Endothelial cell of umbilical vein (primary cell): ENCODE measurements at regions not wholly inside any gene's neighbourhood (a gene's known extent, or its start where the extent isn't known, plus 50 kb on each side); places are given as distances from the start of the nearest gene placed in this dataset.

Experiments
- BruUV-seq: library from RNA; stranded (reverse); fragments of 400-500 nt; replicated peaks from 2 replicates; lab custom pipeline; 2021; lab: Mats Ljungman, UMichigan
- CTCF ChIA-PET: fragments of 300-600, 350-600 bp; sonication (Branson Sonifier 250); formaldehyde crosslinking; loops from one replicate; lab custom pipeline; 2021; ENCODE audit warnings: antibody characterized with exemption, inconsistent platforms; lab: Charles Lee
- POLR2A ChIA-PET: fragments of 300-600, 350-600 bp; sonication (Branson Sonifier 250); formaldehyde crosslinking; loops from one replicate; lab custom pipeline; 2021; ENCODE audit warnings: antibody characterized with exemption, inconsistent platforms; lab: Charles Lee
- DNase-seq: peaks from one replicate; pipeline ENCODE4 v3.0.0-alpha.2; 2011; ENCODE audit warnings: low read depth, low spot score
- FAIRE-seq: peaks from 2 replicates; lab custom pipeline; 2011; peaks lifted over from hg19 to GRCh38; lab: Jason Lieb, UNC
- H2AFZ ChIP-seq: 2 replicates; pipeline ENCODE4 v1.6.0; 2012; ENCODE audit warnings: low read depth, low read length, control low read depth, inconsistent platforms
- H3K27ac ChIP-seq: 2 replicates; pipeline ENCODE4 v1.5.1; 2011; ENCODE audit warnings: low read depth, mild to moderate bottlenecking, control low read depth, low read length, moderate library complexity; ENCODE audit not compliant: insufficient read depth
- H3K27me3 ChIP-seq, 2 experiments: 2 replicates each; pipeline versions ENCODE4 v1.6.0 to v1.6.1; 2011; ENCODE audit warnings: low read length in 2 of 2, mixed read lengths in 1 of 2; ENCODE audit not compliant: control insufficient read depth in 2 of 2, insufficient read depth in 2 of 2
- H3K36me3 ChIP-seq, 2 experiments: 2 replicates in 1 of 2; 3 replicates in 1 of 2; pipeline ENCODE4 v1.5.1; 2011; ENCODE audit warnings: low read length in 2 of 2, mild to moderate bottlenecking in 1 of 2, moderate library complexity in 1 of 2; ENCODE audit not compliant: control insufficient read depth in 2 of 2, insufficient read depth in 2 of 2; ENCODE audit errors: extremely low read depth in 1 of 2
- H3K4me1 ChIP-seq: 3 replicates; pipeline ENCODE4 v1.5.1; 2011; ENCODE audit warnings: mild to moderate bottlenecking, low read length; ENCODE audit not compliant: control insufficient read depth, insufficient read depth; ENCODE audit errors: extremely low read depth
- H3K4me2 ChIP-seq: 2 replicates; pipeline ENCODE4 v1.6.1; 2011; ENCODE audit warnings: low read length, control low read depth, mixed read lengths; ENCODE audit not compliant: insufficient read depth
- H3K4me3 ChIP-seq, 3 experiments: fragments of 200-600 bp in 1 of 3; sonication (generic), shearing (Covaris generic) in 1 of 3; replicated peaks in 1 of 3; 2 replicates each; pipeline ENCODE4 v1.5.1; 2011 to 2016; ENCODE audit warnings: control low read depth in 3 of 3, low read length in 3 of 3, mild to moderate bottlenecking in 2 of 3, inconsistent platforms in 1 of 3, low read depth in 1 of 3, moderate library complexity in 1 of 3; ENCODE audit not compliant: insufficient read depth in 1 of 3
- H3K79me2 ChIP-seq: 2 replicates; pipeline ENCODE4 v1.6.0; 2012; ENCODE audit warnings: low read length, inconsistent platforms; ENCODE audit not compliant: control insufficient read depth, insufficient read depth
- H3K9ac ChIP-seq: replicated peaks from 2 replicates; pipeline ENCODE3; 2011; ENCODE audit warnings: low read length, control low read depth; ENCODE audit not compliant: insufficient read depth; ENCODE audit errors: extremely low read depth
- H3K9me1 ChIP-seq: replicated peaks from 3 replicates; pipeline ENCODE4 v1.6.0; 2011; ENCODE audit warnings: mild to moderate bottlenecking, low read length; ENCODE audit not compliant: control insufficient read depth, insufficient read depth; ENCODE audit errors: extremely low read depth
- H3K9me3 ChIP-seq: replicated peaks from 2 replicates; pipeline ENCODE4 v1.5.1; 2012; ENCODE audit warnings: low read length, inconsistent platforms; ENCODE audit not compliant: control insufficient read depth, insufficient read depth
- H4K20me1 ChIP-seq: replicated peaks from 2 replicates; pipeline ENCODE3; 2011; ENCODE audit warnings: mild to moderate bottlenecking, low read length; ENCODE audit not compliant: control insufficient read depth, insufficient read depth; ENCODE audit errors: extremely low read depth
- EZH2 ChIP-seq: IDR thresholded peaks from 2 replicates; pipeline ENCODE4 v1.6.1; 2012; ENCODE audit warnings: borderline replicate concordance, low read depth, mild to moderate bottlenecking, moderate library complexity, low read length, inconsistent platforms; ENCODE audit not compliant: severe bottlenecking
- GATA2 ChIP-seq: IDR thresholded peaks from 2 replicates; pipeline ENCODE4 v1.7.0; 2011; ENCODE audit warnings: low read depth, mild to moderate bottlenecking, moderate library complexity, mixed read lengths, low read length; ENCODE audit not compliant: insufficient read length, insufficient read depth
- JUN ChIP-seq: IDR thresholded peaks from 2 replicates; pipeline ENCODE4 v1.6.1; 2011; ENCODE audit warnings: borderline replicate concordance, low read depth; ENCODE audit not compliant: insufficient read length, insufficient read depth
- MYC ChIP-seq: IDR thresholded peaks from one replicate; pipeline ENCODE4 v1.6.1; 2011; ENCODE audit warnings: mild to moderate bottlenecking, low read depth, low read length
- POLR2A ChIP-seq: IDR thresholded peaks from 2 replicates; pipeline ENCODE4 v1.6.1; 2012; ENCODE audit warnings: low read depth, mild to moderate bottlenecking, control low read depth, low read length
- POLR2AphosphoS5 ChIP-seq: IDR thresholded peaks from 2 replicates; pipeline ENCODE4 v1.6.1; 2012; ENCODE audit warnings: low read depth, mild to moderate bottlenecking, control low read depth, low read length, moderate library complexity; ENCODE audit not compliant: insufficient read depth
- dilution Hi-C: fragments of 300-500 bp; cut with MboI; formaldehyde crosslinking; loops from one replicate; pipeline ENCODE4 v1.15.0; 2019; ENCODE audit warnings: low sequenced_read_pairs; ENCODE audit not compliant: extremely low pct_ligation_motif_present
- intact Hi-C: fragments of 100-400 bp; cut with micrococcal nuclease; formaldehyde crosslinking; loops from one replicate; pipeline ENCODE4 v1.10.0; 2022
- TF ChIP-seq, protein P1 (sequence below): IDR thresholded peaks from 2 replicates; pipeline ENCODE4 v1.6.1; 2011; ENCODE audit not compliant: insufficient read depth, insufficient read length
- TF ChIP-seq, protein P2 (sequence below), 2 donors: IDR thresholded peaks; 1 replicate in 1 of 2; 2 replicates in 1 of 2; pipeline ENCODE4 v1.5.1; 2011; ENCODE audit warnings: low read length in 2 of 2, mild to moderate bottlenecking in 2 of 2, moderate library complexity in 2 of 2, control low read depth in 1 of 2, inconsistent platforms in 1 of 2, low read depth in 1 of 2; ENCODE audit not compliant: insufficient read depth in 1 of 2; ENCODE audit errors: extremely low read depth in 1 of 2

DNA sequence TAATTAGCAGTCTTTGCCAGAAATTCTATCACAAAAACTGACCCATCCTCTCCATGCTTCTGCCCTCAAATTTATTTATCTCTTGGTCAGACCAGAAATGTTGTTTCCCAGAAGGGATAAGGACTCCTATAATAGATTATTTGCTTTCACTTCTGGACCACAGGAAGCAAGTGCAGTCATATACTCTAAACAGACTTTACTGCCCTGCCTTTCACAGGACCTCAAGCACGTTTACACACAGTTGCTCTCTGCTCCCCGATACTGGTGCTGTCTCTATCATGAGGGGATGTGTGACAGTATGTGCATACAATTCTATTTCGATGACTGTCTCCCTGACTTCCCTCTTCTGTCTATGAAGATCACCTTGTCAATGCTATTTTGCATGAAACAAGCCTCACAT is 205.5 kb upstream of the TGFBR2 start:
- Histone ChIP-seq H3K79me2 (no peaks in the 10 kb centered on the region), H3K4me3 (no peak overlapping the region), H3K27ac (no peak overlapping the region), H4K20me1 (no peaks in the 10 kb centered on the region), H3K27me3 (no peaks in the 10 kb centered on the region), H3K4me2 (no peak overlapping the region), H3K9me1 (no peaks in the 10 kb centered on the region), H2AFZ (peak overlapping the region; percentile 64), H3K9ac (no peak overlapping the region), H3K36me3 (no peaks in the 10 kb centered on the region), H3K4me1 (peaks cover 5% of the 10 kb centered on the region), H3K9me3 (no peaks in the 10 kb centered on the region)
- CTCF ChIA-PET: no interaction called here
- DNase-seq (peak; percentile 12), FAIRE-seq (no peak)
- POLR2A ChIA-PET: no interaction called here
- TF ChIP-seq EZH2 (no peak), MYC (no peak), JUN (no peak), POLR2AphosphoS5 (no peak), POLR2A (no peak), GATA2 (no peak)
- TF ChIP-seq, protein P1, sequence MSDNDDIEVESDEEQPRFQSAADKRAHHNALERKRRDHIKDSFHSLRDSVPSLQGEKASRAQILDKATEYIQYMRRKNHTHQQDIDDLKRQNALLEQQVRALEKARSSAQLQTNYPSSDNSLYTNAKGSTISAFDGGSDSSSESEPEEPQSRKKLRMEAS: no peak
- TF ChIP-seq, protein P2, sequence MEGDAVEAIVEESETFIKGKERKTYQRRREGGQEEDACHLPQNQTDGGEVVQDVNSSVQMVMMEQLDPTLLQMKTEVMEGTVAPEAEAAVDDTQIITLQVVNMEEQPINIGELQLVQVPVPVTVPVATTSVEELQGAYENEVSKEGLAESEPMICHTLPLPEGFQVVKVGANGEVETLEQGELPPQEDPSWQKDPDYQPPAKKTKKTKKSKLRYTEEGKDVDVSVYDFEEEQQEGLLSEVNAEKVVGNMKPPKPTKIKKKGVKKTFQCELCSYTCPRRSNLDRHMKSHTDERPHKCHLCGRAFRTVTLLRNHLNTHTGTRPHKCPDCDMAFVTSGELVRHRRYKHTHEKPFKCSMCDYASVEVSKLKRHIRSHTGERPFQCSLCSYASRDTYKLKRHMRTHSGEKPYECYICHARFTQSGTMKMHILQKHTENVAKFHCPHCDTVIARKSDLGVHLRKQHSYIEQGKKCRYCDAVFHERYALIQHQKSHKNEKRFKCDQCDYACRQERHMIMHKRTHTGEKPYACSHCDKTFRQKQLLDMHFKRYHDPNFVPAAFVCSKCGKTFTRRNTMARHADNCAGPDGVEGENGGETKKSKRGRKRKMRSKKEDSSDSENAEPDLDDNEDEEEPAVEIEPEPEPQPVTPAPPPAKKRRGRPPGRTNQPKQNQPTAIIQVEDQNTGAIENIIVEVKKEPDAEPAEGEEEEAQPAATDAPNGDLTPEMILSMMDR (IDR thresholded peaks at IDR 0.05; ENCODE audit: extremely low read depth in 1 of 2, insufficient read depth in 1 of 2, low read depth in 1 of 2, low read length in 2 of 2): no peak
- BruUV-seq: no TSS peak
- dilution Hi-C loops: no loop called here
- intact Hi-C loops: no loop called here
